HCT116 (cell line): ENCODE measurements at regions not wholly inside any gene's neighbourhood (a gene's known extent, or its start where the extent isn't known, plus 50 kb on each side); places are given as distances from the start of the nearest gene placed in this dataset.

Experiments
- CEBPB ChIP-seq: IDR thresholded peaks from 2 replicates; pipeline ENCODE4 v1.6.1; 2012; ENCODE audit warnings: low read depth
- ELF1 ChIP-seq: IDR thresholded peaks from 2 replicates; pipeline ENCODE4 v1.6.1; 2012; ENCODE audit warnings: low read depth, borderline replicate concordance
- EZH2 ChIP-seq: fragments of 200-600 bp; sonication (generic); IDR thresholded peaks from 2 replicates; pipeline ENCODE4 v1.6.1; 2017; ENCODE audit warnings: antibody characterized with exemption, mixed run types
- EZH2phosphoT487 ChIP-seq: fragments of 200-600 bp; IDR thresholded peaks from 2 replicates; pipeline ENCODE4 v1.6.1; 2018; ENCODE audit warnings: antibody characterized with exemption, borderline replicate concordance
- JUND ChIP-seq: IDR thresholded peaks from 2 replicates; pipeline ENCODE4 v1.6.1; 2012
- POLR2A ChIP-seq: IDR thresholded peaks from 2 replicates; pipeline ENCODE4 v1.7.0; 2011; ENCODE audit warnings: borderline replicate concordance; ENCODE audit not compliant: insufficient read depth, insufficient read length; ENCODE audit errors: extremely low read depth
- POLR2AphosphoS5 ChIP-seq: IDR thresholded peaks from 2 replicates; pipeline ENCODE4 v1.6.1; 2011; ENCODE audit warnings: mild to moderate bottlenecking, low read depth, low read length, moderate library complexity
- REST ChIP-seq: IDR thresholded peaks from 2 replicates; pipeline ENCODE4 v1.6.1; 2012; ENCODE audit warnings: low read depth
- TCF7L2 ChIP-seq: IDR thresholded peaks from 2 replicates; pipeline ENCODE4 v1.7.0; 2011; ENCODE audit warnings: borderline replicate concordance, inconsistent platforms; ENCODE audit not compliant: insufficient read depth, insufficient read length; ENCODE audit errors: extremely low read depth
- ZFX ChIP-seq: fragments of 450-650 bp; IDR thresholded peaks from 2 replicates; pipeline ENCODE4 v1.6.1; 2017
- ZNF274 ChIP-seq: fragments of 200-500 bp; sonication (Bioruptor generic); IDR thresholded peaks from 2 replicates; pipeline ENCODE4 v1.6.1; 2014; ENCODE audit warnings: mild to moderate bottlenecking, low read depth, low read length, inconsistent platforms
- TF ChIP-seq, protein P1 (sequence below), 3 experiments: fragments of 200-600 bp in 1 of 3; sonication (generic) in 1 of 3; IDR thresholded peaks in 2 of 3; conservative IDR thresholded peaks in 1 of 3; 2 replicates each; pipeline ENCODE4 v1.5.1; 2012 to 2017; ENCODE audit warnings: low read depth in 2 of 3, low read length in 2 of 3, antibody characterized with exemption in 1 of 3, borderline replicate concordance in 1 of 3, control low read depth in 1 of 3, mild to moderate bottlenecking in 1 of 3, mixed read lengths in 1 of 3, mixed run types in 1 of 3, moderate library complexity in 1 of 3; ENCODE audit not compliant: insufficient read depth in 1 of 3

GRCh38 chr5:22964632-22965031 lies 111.5 kb upstream of the CDH12 start:
- TF ChIP-seq TCF7L2 (no peak), POLR2AphosphoS5 (no peak), CEBPB (no peak), JUND (no peak), ZFX (no peak), POLR2A (no peak), EZH2 (no peak), REST (no peak), ELF1 (no peak), EZH2phosphoT487 (no peak), ZNF274 (no peak)
- TF ChIP-seq, protein P1, sequence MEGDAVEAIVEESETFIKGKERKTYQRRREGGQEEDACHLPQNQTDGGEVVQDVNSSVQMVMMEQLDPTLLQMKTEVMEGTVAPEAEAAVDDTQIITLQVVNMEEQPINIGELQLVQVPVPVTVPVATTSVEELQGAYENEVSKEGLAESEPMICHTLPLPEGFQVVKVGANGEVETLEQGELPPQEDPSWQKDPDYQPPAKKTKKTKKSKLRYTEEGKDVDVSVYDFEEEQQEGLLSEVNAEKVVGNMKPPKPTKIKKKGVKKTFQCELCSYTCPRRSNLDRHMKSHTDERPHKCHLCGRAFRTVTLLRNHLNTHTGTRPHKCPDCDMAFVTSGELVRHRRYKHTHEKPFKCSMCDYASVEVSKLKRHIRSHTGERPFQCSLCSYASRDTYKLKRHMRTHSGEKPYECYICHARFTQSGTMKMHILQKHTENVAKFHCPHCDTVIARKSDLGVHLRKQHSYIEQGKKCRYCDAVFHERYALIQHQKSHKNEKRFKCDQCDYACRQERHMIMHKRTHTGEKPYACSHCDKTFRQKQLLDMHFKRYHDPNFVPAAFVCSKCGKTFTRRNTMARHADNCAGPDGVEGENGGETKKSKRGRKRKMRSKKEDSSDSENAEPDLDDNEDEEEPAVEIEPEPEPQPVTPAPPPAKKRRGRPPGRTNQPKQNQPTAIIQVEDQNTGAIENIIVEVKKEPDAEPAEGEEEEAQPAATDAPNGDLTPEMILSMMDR (IDR thresholded peaks at IDR 0.05 in 2 of 3, conservative IDR thresholded peaks at IDR 0.05 in 1 of 3; ENCODE audit: borderline replicate concordance in 1 of 3, insufficient read depth in 1 of 3, low read depth in 2 of 3, low read length in 2 of 3), result no peak
